HCT116 (cell line): ENCODE measurements at regions not wholly inside any gene's neighbourhood (a gene's known extent, or its start where the extent isn't known, plus 50 kb on each side); places are given as distances from the start of the nearest gene placed in this dataset.

Experiments used
- ATAC-seq: fragments of 200-7000 bp; cut with Tn5 transposase; 2 replicates; pipeline ENCODE4 v1.9.1; 2020; ENCODE audit warnings: mild to moderate bottlenecking, moderate library complexity
- BruUV-seq: library from RNA; stranded (reverse); fragments of 400-500 nt; replicated peaks from 2 replicates; lab custom pipeline; 2021; lab: Mats Ljungman, UMichigan
- CTCF ChIA-PET: fragments of 300-600 bp; sonication (Branson Sonifier 250); formaldehyde crosslinking; loops from one replicate; lab custom pipeline; 2021; ENCODE audit warnings: antibody characterized with exemption; lab: Charles Lee
- POLR2A ChIA-PET: fragments of 300-600, 350-600 bp; sonication (Branson Sonifier 250); formaldehyde crosslinking; loops from one replicate; lab custom pipeline; 2021; ENCODE audit warnings: antibody characterized with exemption; lab: Charles Lee
- RAD21 ChIA-PET, 2 experiments: fragments of 300-600 bp; sonication (Branson Sonifier 250); formaldehyde crosslinking; loops; one replicate each; lab custom pipeline; 2023; ENCODE audit warnings: low total read pairs in 2 of 2; ENCODE audit not compliant: uncharacterized antibody in 2 of 2, unreplicated experiment in 2 of 2, low non-redundant PET in 1 of 2; lab: Charles Lee
- DNase-seq: peaks from one replicate; pipeline ENCODE4 v3.0.0-alpha.2; 2010; ENCODE audit warnings: low read depth, low spot score
- H2AFZ ChIP-seq: fragments of 200-600 bp; shearing (Covaris generic), sonication (generic); 2 replicates; pipeline ENCODE4 v1.6.1; 2017; ENCODE audit warnings: low read depth, mixed run types, mixed read lengths, antibody characterized with exemption, low read length; ENCODE audit not compliant: poor library complexity, severe bottlenecking
- H3K27ac ChIP-seq: 2 replicates; pipeline ENCODE4 v1.5.1; 2012; ENCODE audit warnings: low read depth, low read length
- H3K27me3 ChIP-seq: fragments of 200-600 bp; sonication (generic); 2 replicates; pipeline ENCODE4 v1.6.1; 2016; ENCODE audit warnings: mixed run types, low read length, mixed read lengths; ENCODE audit not compliant: insufficient read depth
- H3K36me3 ChIP-seq, 2 experiments: fragments of 200-500 bp in 1 of 2; fragments of 200-600 bp in 1 of 2; sonication (Bioruptor generic) in 1 of 2; sonication (generic) in 1 of 2; 2 replicates each; pipeline versions ENCODE4 v1.5.1 to v1.6.1; 2014 to 2016; ENCODE audit warnings: low read length in 2 of 2, inconsistent platforms in 1 of 2, mixed read lengths in 1 of 2, mixed run types in 1 of 2; ENCODE audit not compliant: insufficient read depth in 2 of 2, control insufficient read depth in 1 of 2
- H3K4me1 ChIP-seq, 2 experiments: fragments of 200-600 bp in 1 of 2; sonication (generic) in 1 of 2; 2 replicates each; pipeline versions ENCODE4 v1.5.1 to v1.6.1; 2012 to 2017; ENCODE audit warnings: low read length in 2 of 2, inconsistent platforms in 1 of 2, mild to moderate bottlenecking in 1 of 2, mixed read lengths in 1 of 2, mixed run types in 1 of 2, moderate library complexity in 1 of 2; ENCODE audit not compliant: insufficient read depth in 2 of 2, control insufficient read depth in 1 of 2
- H3K4me2 ChIP-seq: fragments of 200-600 bp; sonication (generic); 2 replicates; pipeline ENCODE4 v1.6.1; 2017; ENCODE audit warnings: mixed run types, low read length, mixed read lengths
- H3K4me3 ChIP-seq, 2 experiments: fragments of 200-600 bp in 1 of 2; sonication (generic) in 1 of 2; replicated peaks in 1 of 2; 2 replicates each; pipeline ENCODE4 v1.5.1; 2011 to 2016; ENCODE audit warnings: low read length in 2 of 2, control low read depth in 1 of 2, low read depth in 1 of 2, mild to moderate bottlenecking in 1 of 2, mixed read lengths in 1 of 2, mixed run types in 1 of 2
- H3K79me2 ChIP-seq: fragments of 200-600 bp; sonication (generic); 2 replicates; pipeline ENCODE4 v1.6.1; 2017; ENCODE audit warnings: mild to moderate bottlenecking, mixed run types, low read length, moderate library complexity, mixed read lengths; ENCODE audit not compliant: insufficient read depth
- H3K9ac ChIP-seq: fragments of 200-600 bp; sonication (generic); 2 replicates; pipeline ENCODE4 v1.6.1; 2016; ENCODE audit warnings: low read length, mixed read lengths
- H3K9me2 ChIP-seq: fragments of 200-600 bp; sonication (generic), shearing (Covaris generic); 2 replicates; pipeline ENCODE4 v1.6.1; 2017; ENCODE audit warnings: mixed run types, mild to moderate bottlenecking, moderate library complexity; ENCODE audit not compliant: insufficient read depth
- H3K9me3 ChIP-seq, 2 experiments: fragments of 200-500 bp in 1 of 2; fragments of 200-600 bp in 1 of 2; sonication (Bioruptor generic) in 1 of 2; sonication (generic) in 1 of 2; 2 replicates each; pipeline ENCODE4 v1.6.1; 2014 to 2017; ENCODE audit warnings: low read length in 2 of 2, mixed read lengths in 2 of 2, inconsistent platforms in 1 of 2, low read depth in 1 of 2, mild to moderate bottlenecking in 1 of 2, mixed run types in 1 of 2, moderate library complexity in 1 of 2; ENCODE audit not compliant: control insufficient read depth in 1 of 2, insufficient read depth in 1 of 2
- H4K20me1 ChIP-seq: fragments of 200-600 bp; sonication (generic), shearing (Covaris generic); 2 replicates; pipeline ENCODE4 v1.6.1; 2017; ENCODE audit warnings: mixed run types, mild to moderate bottlenecking, moderate library complexity; ENCODE audit not compliant: insufficient read depth
- CBX3 ChIP-seq: IDR thresholded peaks from 2 replicates; pipeline ENCODE4 v1.6.1; 2012; ENCODE audit warnings: low read depth
- ELF1 ChIP-seq: IDR thresholded peaks from 2 replicates; pipeline ENCODE4 v1.6.1; 2012; ENCODE audit warnings: low read depth, borderline replicate concordance
- EZH2phosphoT487 ChIP-seq: fragments of 200-600 bp; IDR thresholded peaks from 2 replicates; pipeline ENCODE4 v1.6.1; 2018; ENCODE audit warnings: antibody characterized with exemption, borderline replicate concordance
- FOSL1 ChIP-seq: IDR thresholded peaks from 2 replicates; pipeline ENCODE4 v1.6.1; 2012; ENCODE audit warnings: low read depth
- JUND ChIP-seq: IDR thresholded peaks from 2 replicates; pipeline ENCODE4 v1.6.1; 2012
- SP1 ChIP-seq: IDR thresholded peaks from 2 replicates; pipeline ENCODE4 v1.6.1; 2012; ENCODE audit warnings: low read depth
- SRF ChIP-seq: IDR thresholded peaks from 2 replicates; pipeline ENCODE4 v1.6.1; 2012; ENCODE audit warnings: low read depth
- TCF7L2 ChIP-seq: IDR thresholded peaks from 2 replicates; pipeline ENCODE4 v1.7.0; 2011; ENCODE audit warnings: borderline replicate concordance, inconsistent platforms; ENCODE audit not compliant: insufficient read depth, insufficient read length; ENCODE audit errors: extremely low read depth
- intact Hi-C: fragments of 100-400 bp; cut with micrococcal nuclease; formaldehyde crosslinking; loops from 2 replicates; pipeline ENCODE4 v1.10.0; 2022
- TF ChIP-seq, protein P1 (sequence below): IDR thresholded peaks from 2 replicates; pipeline ENCODE4 v1.6.1; 2012

DNA sequence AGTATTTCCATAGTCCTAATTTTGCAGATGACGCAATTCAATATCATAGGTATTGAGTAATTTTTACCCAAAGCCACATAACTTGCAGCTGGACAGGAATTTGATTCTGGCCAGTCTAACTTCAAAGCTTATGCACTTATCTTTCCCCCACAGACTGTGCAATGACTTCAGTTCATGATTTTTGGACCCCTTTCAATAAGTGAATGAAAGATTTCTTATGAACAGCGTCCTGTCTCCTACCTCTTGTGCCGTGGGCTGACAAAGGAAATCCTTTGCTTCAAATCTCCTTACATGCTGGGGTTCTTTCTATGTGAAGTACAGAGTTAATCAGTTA is 217.7 kb upstream of the KIRREL3 start:
- Histone ChIP-seq H2AFZ (no peak overlapping the region), H3K9ac (no peak overlapping the region), H3K9me2 (no peaks in the 10 kb centered on the region), H3K36me3 (no peaks in the 10 kb centered on the region), H3K9me3 (peaks cover 0 to 14% of the 10 kb centered on the region in 2 experiments; a peak in 2 of 4 replicates), H3K79me2 (no peaks in the 10 kb centered on the region), H3K4me3 (no peak overlapping the region), H3K27me3 (no peaks in the 10 kb centered on the region), H4K20me1 (no peaks in the 10 kb centered on the region), H3K27ac (no peak overlapping the region), H3K4me2 (no peak overlapping the region), H3K4me1 (no peaks in the 10 kb centered on the region)
- ChIA-PET RAD21 (no interaction called here), CTCF (no interaction called here), POLR2A (no interaction called here)
- BruUV-seq: no TSS peak
- TF ChIP-seq JUND (no peak), FOSL1 (no peak)
- intact Hi-C loops: no loop called here
- DNase-seq (no peak), ATAC-seq (no peak)

- no peak overlapping the region for H3K9ac ChIP-seq
These were observed 217.1 kb upstream of the KIRREL3 start for GRCh38 chr11:127217452-127218274.

More at GRCh38 chr11:127217452-127218274, 217.1 kb upstream of the KIRREL3 start:
- BruUV-seq: no TSS peak
- ATAC-seq: no peak
- Histone ChIP-seq H3K27ac (no peak overlapping the region), H3K9me2 (no peaks in the 10 kb centered on the region), H2AFZ (no peak overlapping the region), H3K9me3 (peaks cover 0 to 14% of the 10 kb centered on the region in 2 experiments; a peak in 2 of 4 replicates), H3K4me2 (no peak overlapping the region), H3K4me1 (no peaks in the 10 kb centered on the region), H3K27me3 (no peaks in the 10 kb centered on the region), H3K79me2 (no peaks in the 10 kb centered on the region), H4K20me1 (no peaks in the 10 kb centered on the region)
- ChIA-PET CTCF (no interaction called here), RAD21 (no interaction called here), POLR2A (no interaction called here)
- intact Hi-C loops: no loop called here
- no peak for DNase-seq
- TF ChIP-seq, protein P1, sequence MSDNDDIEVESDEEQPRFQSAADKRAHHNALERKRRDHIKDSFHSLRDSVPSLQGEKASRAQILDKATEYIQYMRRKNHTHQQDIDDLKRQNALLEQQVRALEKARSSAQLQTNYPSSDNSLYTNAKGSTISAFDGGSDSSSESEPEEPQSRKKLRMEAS: no peak
- TF ChIP-seq ELF1: no peak
- no peak for TF ChIP-seq CBX3
- TF ChIP-seq SP1: no peak
- TF ChIP-seq EZH2phosphoT487: no peak
- no peak for TF ChIP-seq TCF7L2
- no peak for TF ChIP-seq SRF
- TF ChIP-seq, all 23 proteins: peak for 0
- no peaks in the 10 kb centered on the region for H3K36me3 ChIP-seq
- H3K4me3 ChIP-seq: no peak overlapping the region
